Endothelial cell of umbilical vein (primary cell): ENCODE measurements at regions not wholly inside any gene's neighbourhood (a gene's known extent, or its start where the extent isn't known, plus 50 kb on each side); places are given as distances from the start of the nearest gene placed in this dataset.

Source experiments
- CTCF ChIP-seq, 2 donors: IDR thresholded peaks; 1 replicate in 1 of 2; 2 replicates in 1 of 2; pipeline ENCODE4 v1.5.1; 2011; ENCODE audit warnings: low read length in 2 of 2, mild to moderate bottlenecking in 2 of 2, moderate library complexity in 2 of 2, control low read depth in 1 of 2, inconsistent platforms in 1 of 2, low read depth in 1 of 2; ENCODE audit not compliant: insufficient read depth in 1 of 2; ENCODE audit errors: extremely low read depth in 1 of 2
- EZH2 ChIP-seq: IDR thresholded peaks from 2 replicates; pipeline ENCODE4 v1.6.1; 2012; ENCODE audit warnings: borderline replicate concordance, low read depth, mild to moderate bottlenecking, moderate library complexity, low read length, inconsistent platforms; ENCODE audit not compliant: severe bottlenecking
- MAX ChIP-seq: IDR thresholded peaks from 2 replicates; pipeline ENCODE4 v1.6.1; 2011; ENCODE audit not compliant: insufficient read depth, insufficient read length
- POLR2A ChIP-seq: IDR thresholded peaks from 2 replicates; pipeline ENCODE4 v1.6.1; 2012; ENCODE audit warnings: low read depth, mild to moderate bottlenecking, control low read depth, low read length
- POLR2AphosphoS5 ChIP-seq: IDR thresholded peaks from 2 replicates; pipeline ENCODE4 v1.6.1; 2012; ENCODE audit warnings: low read depth, mild to moderate bottlenecking, control low read depth, low read length, moderate library complexity; ENCODE audit not compliant: insufficient read depth

DNA sequence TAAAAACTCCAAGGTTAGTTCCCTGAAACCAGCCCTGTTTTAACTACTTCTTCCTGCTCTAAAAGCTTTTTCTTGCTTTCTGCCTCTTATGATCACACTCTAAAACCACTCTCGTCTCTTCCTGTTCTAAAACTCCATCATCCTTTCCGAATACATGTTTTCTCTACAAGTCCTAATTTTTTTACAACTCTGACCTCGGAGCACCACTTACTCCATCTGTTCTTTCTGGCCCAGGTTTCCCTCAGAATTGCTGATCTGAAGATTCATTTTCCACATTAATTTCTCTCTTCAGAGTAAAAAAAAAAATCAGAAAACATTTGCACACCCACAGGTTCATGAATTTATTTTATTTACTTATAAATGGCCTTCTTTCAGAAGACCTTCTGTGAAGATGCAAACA lies 265.7 kb upstream of the CADM1 start:
- no peak for TF ChIP-seq CTCF (IDR thresholded peaks at IDR 0.05; ENCODE audit: extremely low read depth in 1 of 2, insufficient read depth in 1 of 2, low read depth in 1 of 2, low read length in 2 of 2)
- no peak for TF ChIP-seq POLR2AphosphoS5
- TF ChIP-seq POLR2A, result no peak
- no peak for TF ChIP-seq MAX
- no peak for TF ChIP-seq EZH2
